Fibroblast of mammary gland (primary cell): ENCODE measurements at regions not wholly inside any gene's neighbourhood (a gene's known extent, or its start where the extent isn't known, plus 50 kb on each side); places are given as distances from the start of the nearest gene placed in this dataset.

Experiments
- DNase-seq: peaks from one replicate; pipeline ENCODE4 v3.0.0-alpha.2; 2010; ENCODE audit warnings: low read depth
- H3K4me3 ChIP-seq: 2 replicates; pipeline ENCODE4 v1.5.1; 2011; ENCODE audit warnings: low read depth, mild to moderate bottlenecking, low read length, moderate library complexity; ENCODE audit not compliant: control insufficient read depth
- CTCF ChIP-seq: conservative IDR thresholded peaks from 2 replicates; pipeline ENCODE4 v1.5.1; 2011; ENCODE audit warnings: low read depth, low read length, inconsistent platforms; ENCODE audit not compliant: control insufficient read depth, insufficient read depth

- DNase-seq = peak; percentile 41
- TF ChIP-seq CTCF = no peak
- no peak overlapping the region for H3K4me3 ChIP-seq
Observed at GRCh38 chr12:91991399-91992187, 154.1 kb downstream of the BTG1 start.

- TF ChIP-seq CTCF = no peak
- DNase-seq = no peak
Observed at GRCh38 chr12:91990525-91990924, 155.1 kb downstream of the BTG1 start.

GRCh38 chr12:91989143-91989542 lies 156.5 kb downstream of the BTG1 start:
- DNase-seq = no peak
- no peak for TF ChIP-seq CTCF
- no peak overlapping the region for H3K4me3 ChIP-seq

More at GRCh38 chr12:91990525-91990924, 155.1 kb downstream of the BTG1 start:
- no peak overlapping the region for H3K4me3 ChIP-seq

GRCh38 chr12:91988086-91988923 lies 157.3 kb downstream of the BTG1 start:
- TF ChIP-seq CTCF = no peak
- H3K4me3 ChIP-seq = no peak overlapping the region
- no peak for DNase-seq

- TF ChIP-seq CTCF = no peak
- H3K4me3 ChIP-seq = no peak overlapping the region
- no peak for DNase-seq
Observed at GRCh38 chr12:91986084-91986483, 159.6 kb downstream of the BTG1 start.

GRCh38 chr12:91985002-91985787 lies 160.5 kb downstream of the BTG1 start:
- no peak for TF ChIP-seq CTCF
- peak; percentile 62 for DNase-seq
- H3K4me3 ChIP-seq = no peak overlapping the region
